Lower leg skin (tissue), 3 donors: ENCODE measurements at regions not wholly inside any gene's neighbourhood (a gene's known extent, or its start where the extent isn't known, plus 50 kb on each side); places are given as distances from the start of the nearest gene placed in this dataset.

Experiments
- CTCF ChIP-seq, 3 donors: fragments of 450-650 bp; IDR thresholded peaks; one replicate each; pipeline ENCODE4 v1.5.1; 2016; ENCODE audit warnings: antibody characterized with exemption in 3 of 3, mild to moderate bottlenecking in 3 of 3, moderate library complexity in 2 of 3
- POLR2A ChIP-seq, 2 donors: fragments of 450-650 bp; IDR thresholded peaks; one replicate each; pipeline ENCODE4 v1.6.1; 2016 to 2017; ENCODE audit warnings: antibody characterized with exemption in 2 of 2, mild to moderate bottlenecking in 1 of 2, moderate library complexity in 1 of 2

DNA sequence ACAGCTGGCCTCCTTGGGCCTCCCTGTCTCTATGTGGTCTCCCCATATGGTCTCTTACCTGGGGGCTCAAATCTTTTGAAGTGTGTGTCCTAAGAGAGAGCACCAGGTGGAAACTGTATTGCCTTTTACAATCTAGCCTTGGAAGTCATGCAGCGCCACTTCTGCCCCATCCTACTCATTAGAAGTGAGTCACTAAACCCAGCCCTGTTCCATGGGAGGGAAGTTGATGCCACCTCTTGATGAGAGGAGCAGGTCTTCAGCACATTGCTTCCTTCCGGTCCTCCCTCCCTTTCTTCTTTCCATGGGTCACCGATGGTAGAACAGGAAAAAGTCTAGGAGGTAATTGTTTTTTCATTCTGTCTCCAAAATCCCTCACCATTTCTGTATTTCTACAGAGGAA is 156.3 kb downstream of the FOXA2 start:
- TF ChIP-seq CTCF (IDR thresholded peaks at IDR 0.05) (no peak), POLR2A (IDR thresholded peaks at IDR 0.05) (no peak)
